Neuronal stem cell (in vitro differentiated cells): ENCODE measurements at regions not wholly inside any gene's neighbourhood (a gene's known extent, or its start where the extent isn't known, plus 50 kb on each side); places are given as distances from the start of the nearest gene placed in this dataset.
A peak's percentile ranks its signal among the peaks of the same experiment; 100 is the strongest.

Source experiments
- DNase-seq: peaks from one replicate; pipeline ENCODE4 v3.0.0-alpha.2; 2013; ENCODE audit warnings: low spot score
- H2AFZ ChIP-seq: one replicate; pipeline ENCODE4 v1.6.1; 2013; ENCODE audit warnings: mild to moderate bottlenecking, low read length, inconsistent platforms
- H2AK5ac ChIP-seq: 2 replicates; pipeline ENCODE4 v1.6.1; 2013; ENCODE audit warnings: low read depth, mild to moderate bottlenecking, inconsistent platforms, low read length, moderate library complexity, mixed read lengths
- H2BK120ac ChIP-seq: 2 replicates; pipeline ENCODE4 v1.6.1; 2013; ENCODE audit warnings: low read depth, mild to moderate bottlenecking, inconsistent platforms, low read length, moderate library complexity, mixed read lengths
- H2BK12ac ChIP-seq: one replicate; pipeline ENCODE4 v1.6.1; 2013; ENCODE audit warnings: low read length, inconsistent platforms
- H2BK15ac ChIP-seq: 2 replicates; pipeline ENCODE4 v1.6.1; 2013; ENCODE audit warnings: mild to moderate bottlenecking, low read length, inconsistent platforms, mixed read lengths
- H2BK5ac ChIP-seq: one replicate; pipeline ENCODE4 v1.6.1; 2013; ENCODE audit warnings: inconsistent platforms, mild to moderate bottlenecking, low read length, moderate library complexity
- H3K14ac ChIP-seq: one replicate; pipeline ENCODE4 v1.6.1; 2013; ENCODE audit warnings: low read length, inconsistent platforms
- H3K18ac ChIP-seq: 2 replicates; pipeline ENCODE4 v1.6.1; 2013; ENCODE audit warnings: low read length, inconsistent platforms
- H3K23ac ChIP-seq: 2 replicates; pipeline ENCODE4 v1.6.1; 2013; ENCODE audit warnings: low read depth, mild to moderate bottlenecking, mixed read lengths, low read length, inconsistent platforms; ENCODE audit not compliant: poor library complexity
- H3K27ac ChIP-seq: replicated peaks from 3 replicates; pipeline ENCODE4 v1.5.1; 2013; ENCODE audit warnings: low read length, inconsistent platforms
- H3K27me3 ChIP-seq, 3 experiments: 2 replicates each; pipeline ENCODE4 v1.6.1; 2013; ENCODE audit warnings: low read length in 3 of 3, mild to moderate bottlenecking in 2 of 3, inconsistent platforms in 1 of 3, low read depth in 1 of 3, mixed read lengths in 1 of 3, moderate library complexity in 1 of 3; ENCODE audit not compliant: control insufficient read depth in 3 of 3, insufficient read depth in 3 of 3
- H3K36me3 ChIP-seq, 2 donors: replicated peaks in 1 of 2; 2 replicates each; pipeline ENCODE4 v1.6.1; 2013; ENCODE audit warnings: low read length in 2 of 2; ENCODE audit not compliant: control insufficient read depth in 2 of 2, insufficient read depth in 2 of 2
- H3K4ac ChIP-seq: 2 replicates; pipeline ENCODE4 v1.6.1; 2013; ENCODE audit warnings: inconsistent platforms, mild to moderate bottlenecking, low read length, moderate library complexity
- H3K4me1 ChIP-seq, 2 donors: 1 replicate in 1 of 2; 2 replicates in 1 of 2; pipeline ENCODE4 v1.6.1; 2013; ENCODE audit warnings: low read length in 2 of 2, low read depth in 1 of 2; ENCODE audit not compliant: control insufficient read depth in 2 of 2, insufficient read depth in 1 of 2
- H3K4me2 ChIP-seq: one replicate; pipeline ENCODE4 v1.6.1; 2013; ENCODE audit warnings: mild to moderate bottlenecking, low read length, inconsistent platforms; ENCODE audit not compliant: insufficient read depth, poor library complexity, severe bottlenecking
- H3K4me3 ChIP-seq, 2 donors: 2 replicates each; pipeline ENCODE4 v1.5.1; 2013; ENCODE audit warnings: low read length in 2 of 2, mild to moderate bottlenecking in 2 of 2, inconsistent platforms in 1 of 2, moderate library complexity in 1 of 2
- H3K79me1 ChIP-seq: one replicate; pipeline ENCODE4 v1.6.1; 2013; ENCODE audit warnings: low read depth, mild to moderate bottlenecking, inconsistent platforms, low read length, moderate library complexity
- H3K9ac ChIP-seq: one replicate; pipeline ENCODE4 v1.6.1; 2013; ENCODE audit warnings: mild to moderate bottlenecking, low read depth, low read length, inconsistent platforms; ENCODE audit not compliant: poor library complexity
- H3K9me3 ChIP-seq, 2 donors: replicated peaks in 1 of 2; 2 replicates each; pipeline versions ENCODE3 to v1.6.1; 2013; ENCODE audit warnings: low read length in 2 of 2, mild to moderate bottlenecking in 2 of 2, inconsistent platforms in 1 of 2, low read depth in 1 of 2, mixed read lengths in 1 of 2, moderate library complexity in 1 of 2; ENCODE audit not compliant: control insufficient read depth in 2 of 2, insufficient read depth in 1 of 2
- H4K8ac ChIP-seq: one replicate; pipeline ENCODE4 v1.6.1; 2013; ENCODE audit warnings: low read depth, mild to moderate bottlenecking, inconsistent platforms, low read length, moderate library complexity
- H4K91ac ChIP-seq: one replicate; pipeline ENCODE4 v1.6.1; 2013; ENCODE audit warnings: low read length, low read depth, mild to moderate bottlenecking, inconsistent platforms; ENCODE audit not compliant: poor library complexity
- WGBS, 2 donors: extraction: QIAGEN DNeasy Blood & Tissue Kit; methylation state at CpG; one replicate each; pipeline ENCODE4 v1.1.7; 2013; ENCODE audit warnings: missing lambda C conversion rate in 2 of 2, mixed read lengths in 1 of 2; ENCODE audit not compliant: insufficient read length in 2 of 2, insufficient replicate concordance in 1 of 2; ENCODE audit errors: extremely low coverage in 2 of 2; 5-methylcytosine and 5-hydroxymethylcytosine counted together

GRCh38 chr1:58155418-58156123 lies 391.0 kb downstream of the OMA1 start:
- no peak overlapping the region for H4K91ac ChIP-seq
- no peak overlapping the region for H3K23ac ChIP-seq
- no peak overlapping the region for H3K4me3 ChIP-seq
- no CpG with 5 or more reads among the region's 7 CpGs for WGBS, 2 donors
- H3K4ac ChIP-seq: no peak overlapping the region
- no peak overlapping the region for H3K27ac ChIP-seq
- no peaks in the 10 kb centered on the region for H3K36me3 ChIP-seq
- H3K9me3 ChIP-seq: no peaks in the 10 kb centered on the region
- no peak overlapping the region for H2BK15ac ChIP-seq
- H3K79me1 ChIP-seq: no peaks in the 10 kb centered on the region
- no peak overlapping the region for H3K9ac ChIP-seq
- no peak overlapping the region for H2BK5ac ChIP-seq
- no peak overlapping the region for H2AFZ ChIP-seq
- no peak overlapping the region for H2AK5ac ChIP-seq
- no peak overlapping the region for H3K14ac ChIP-seq
- H3K18ac ChIP-seq: no peak overlapping the region
- H2BK120ac ChIP-seq: no peak overlapping the region
- H3K4me1 ChIP-seq: peaks cover 16 to 18% of the 10 kb centered on the region in 2 donors
- no peak overlapping the region for H2BK12ac ChIP-seq
- DNase-seq: peak; percentile 44
- no peak overlapping the region for H3K4me2 ChIP-seq
- H4K8ac ChIP-seq: no peak overlapping the region
- no peaks in the 10 kb centered on the region for H3K27me3 ChIP-seq

GRCh38 chr1:58154256-58154655 lies 392.3 kb downstream of the OMA1 start:
- H3K9ac ChIP-seq: no peak overlapping the region
- no peak overlapping the region for H3K18ac ChIP-seq
- H2BK5ac ChIP-seq: no peak overlapping the region
- WGBS, 2 donors: no CpG with 5 or more reads among the region's 2 CpGs
- H3K14ac ChIP-seq: no peak overlapping the region
- no peak overlapping the region for H2BK15ac ChIP-seq
- H3K36me3 ChIP-seq: no peaks in the 10 kb centered on the region
- peaks cover 16 to 18% of the 10 kb centered on the region in 2 donors for H3K4me1 ChIP-seq
- H2BK12ac ChIP-seq: no peak overlapping the region
- H3K23ac ChIP-seq: no peak overlapping the region
- H4K8ac ChIP-seq: no peak overlapping the region
- no peak overlapping the region for H3K4me2 ChIP-seq
- H2BK120ac ChIP-seq: no peak overlapping the region
- no peak overlapping the region for H2AFZ ChIP-seq
- no peak for DNase-seq
- H3K9me3 ChIP-seq: no peaks in the 10 kb centered on the region
- no peak overlapping the region for H2AK5ac ChIP-seq
- no peaks in the 10 kb centered on the region for H3K79me1 ChIP-seq
- H3K4ac ChIP-seq: no peak overlapping the region
- no peak overlapping the region for H3K27ac ChIP-seq
- no peak overlapping the region for H3K4me3 ChIP-seq
- H3K27me3 ChIP-seq: no peaks in the 10 kb centered on the region
- no peak overlapping the region for H4K91ac ChIP-seq

GRCh38 chr1:58152697-58153096 lies 393.8 kb downstream of the OMA1 start:
- Histone ChIP-seq H3K4ac (no peak overlapping the region), H3K23ac (no peak overlapping the region), H4K91ac (no peak overlapping the region), H2AFZ (no peak overlapping the region), H3K36me3 (no peaks in the 10 kb centered on the region), H2BK15ac (no peak overlapping the region), H4K8ac (no peak overlapping the region), H3K27ac (no peak overlapping the region), H3K4me1 (peaks cover 10 to 12% of the 10 kb centered on the region in 2 donors), H2BK5ac (no peak overlapping the region), H3K9ac (no peak overlapping the region), H2AK5ac (no peak overlapping the region), H3K14ac (no peak overlapping the region), H3K18ac (no peak overlapping the region), H2BK120ac (no peak overlapping the region), H3K4me3 (no peak overlapping the region), H3K27me3 (no peaks in the 10 kb centered on the region), H2BK12ac (no peak overlapping the region), H3K79me1 (peaks cover 3% of the 10 kb centered on the region), H3K4me2 (no peak overlapping the region), H3K9me3 (peaks cover 0 to 3% of the 10 kb centered on the region in 2 donors)
- no peak for DNase-seq
- WGBS, 2 donors: no CpG with 5 or more reads among the region's 3 CpGs

GRCh38 chr1:58149271-58149812 lies 397.2 kb downstream of the OMA1 start:
- Histone ChIP-seq H3K27ac (no peak overlapping the region), H3K79me1 (peaks cover 3% of the 10 kb centered on the region), H4K8ac (no peak overlapping the region), H3K9me3 (peaks cover 0 to 3% of the 10 kb centered on the region in 2 donors), H3K14ac (no peak overlapping the region), H3K27me3 (no peaks in the 10 kb centered on the region), H3K18ac (no peak overlapping the region), H2BK120ac (no peak overlapping the region), H2AK5ac (no peak overlapping the region), H4K91ac (no peak overlapping the region), H2BK12ac (no peak overlapping the region), H3K4ac (no peak overlapping the region), H3K4me2 (no peak overlapping the region), H3K4me1 (peaks cover 0 to 12% of the 10 kb centered on the region in 2 donors), H2BK15ac (no peak overlapping the region), H3K9ac (no peak overlapping the region), H3K4me3 (no peak overlapping the region), H3K23ac (no peak overlapping the region), H3K36me3 (no peaks in the 10 kb centered on the region), H2BK5ac (no peak overlapping the region), H2AFZ (no peak overlapping the region)
- no CpG with 5 or more reads among the region's 6 CpGs for WGBS, 2 donors
- DNase-seq: no peak
